ENCODE measurements at regions not wholly inside any gene's neighbourhood (a gene's known extent, or its start where the extent isn't known, plus 50 kb on each side); places are given as distances from the start of the nearest gene placed in this dataset.
A peak's percentile ranks its signal among the peaks of the same experiment; 100 is the strongest.

DNA sequence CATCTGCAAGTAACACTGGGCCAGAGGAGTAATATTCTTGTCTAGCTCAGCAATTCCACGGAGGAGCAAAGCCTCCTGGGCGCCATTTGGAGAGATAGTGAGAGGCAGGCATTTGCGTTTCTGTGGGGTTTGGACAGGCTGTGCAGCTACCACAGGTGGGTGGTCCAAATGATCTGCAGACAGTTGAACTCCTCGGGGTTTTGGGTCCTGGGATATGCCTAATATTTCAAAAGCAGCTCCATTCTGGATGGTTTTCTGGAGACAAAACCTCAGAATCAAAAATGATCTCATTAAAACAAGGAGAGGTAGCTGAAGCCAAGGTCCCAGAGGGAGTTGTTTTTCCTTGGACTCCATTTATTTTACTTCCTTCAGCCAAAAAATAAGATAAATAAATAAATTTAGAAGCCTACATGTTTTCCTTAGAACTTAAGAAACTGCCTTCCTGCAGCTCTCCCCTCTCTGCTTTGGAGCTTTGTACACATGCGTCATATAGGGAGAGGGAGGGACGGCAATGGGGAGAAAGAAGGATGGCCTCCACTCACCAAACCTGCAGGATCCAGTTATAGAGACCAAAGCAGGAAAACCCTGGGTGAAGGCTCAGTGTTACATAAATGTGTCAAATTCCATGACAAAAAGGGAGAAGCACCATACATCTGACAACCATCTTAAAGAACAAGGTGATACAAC is 227.3 kb upstream of the DAAM1 start:
- Histone ChIP-seq H3K9me3 (ENCODE audit: insufficient read depth in 2 of 2, low read depth in 1 of 2, low read length in 1 of 2) (no peaks in the 10 kb centered on the region), H3K23ac (ENCODE audit: insufficient read length) (no peak overlapping the region), H3K27ac (ENCODE audit: low read depth, low read length) (no peak overlapping the region), H3K18ac (ENCODE audit: extremely low read depth, low read length) (no peak overlapping the region), H3K4me1 (replicated peaks in 1 of 4; ENCODE audit: control insufficient read depth in 3 of 4, insufficient read depth in 4 of 4, low read length in 3 of 4) (peaks cover 0 to 5% (median 2%) of the 10 kb centered on the region in 4 experiments; a peak in 1 of 7 replicates), H2BK5ac (ENCODE audit: low read depth, low read length) (no peak overlapping the region), H3K36me3 (ENCODE audit: control insufficient read depth in 2 of 4, insufficient read depth in 4 of 4, low read length in 3 of 4) (no peaks in the 10 kb centered on the region), H3K23me2 (ENCODE audit: low read depth, low read length) (peaks cover 3% of the 10 kb centered on the region; the same call in 1 of the 2 replicates), H4K8ac (ENCODE audit: extremely low read depth, insufficient read depth, low read length) (no peak overlapping the region), H3K56ac (replicated peaks; ENCODE audit: insufficient read length, low read depth, low read length) (no peak overlapping the region), H3K4me2 (ENCODE audit: insufficient read depth in 1 of 2, low read depth in 2 of 2, low read length in 2 of 2) (no peak overlapping the region), H4K5ac (ENCODE audit: insufficient read length, low read depth, low read length) (no peak overlapping the region), H3K4ac (replicated peaks; ENCODE audit: insufficient read length, low read depth, low read length) (no peak overlapping the region), H2AK5ac (ENCODE audit: low read depth, low read length) (no peak overlapping the region), H3K4me3 (ENCODE audit: extremely low read depth in 1 of 4, insufficient read depth in 2 of 4, low read depth in 3 of 4, low read length in 4 of 4) (no peak overlapping the region), H2BK20ac (ENCODE audit: low read length) (no peak overlapping the region), H4K91ac (replicated peaks; ENCODE audit: insufficient read length, low read length) (no peak overlapping the region), H3K14ac (ENCODE audit: insufficient read length) (no peak overlapping the region), H3K79me2 (ENCODE audit: control insufficient read depth in 1 of 2, insufficient read depth in 2 of 2, low read length in 2 of 2) (no peaks in the 10 kb centered on the region), H2AFZ (ENCODE audit: low read length) (0 out of 2 replicates have a peak overlapping the region, but pooled peaks have one; percentile 13), H3K27me3 (replicated peaks in 1 of 4; ENCODE audit: control insufficient read depth in 3 of 4, extremely low read depth in 1 of 4, insufficient read depth in 3 of 4, low read length in 3 of 4) (no peaks in the 10 kb centered on the region), H2BK15ac (ENCODE audit: low read length) (no peak overlapping the region), H4K20me1 (replicated peaks in 1 of 2; ENCODE audit: control insufficient read depth in 1 of 2, insufficient read depth in 2 of 2, low read length in 2 of 2) (no peaks in the 10 kb centered on the region), H3K79me1 (ENCODE audit: low read depth, low read length) (no peaks in the 10 kb centered on the region), H2BK120ac (replicated peaks; ENCODE audit: low read depth, low read length) (no peak overlapping the region), H3K9ac (replicated peaks in 1 of 4; ENCODE audit: extremely low read depth in 1 of 4, low read depth in 3 of 4, low read length in 3 of 4) (no peak overlapping the region), H2BK12ac (ENCODE audit: low read depth, low read length) (no peak overlapping the region)
- POLR2A ChIA-PET (ENCODE audit: partially characterized antibody): interaction anchor here (1.2 kb wide), 1 partner anchor 9 kb away, joined by 3 read pairs; no protein-coding TSS in a partner anchor
- CTCF ChIA-PET (ENCODE audit: partially characterized antibody): interaction anchor here (1.4 kb wide), 1 partner anchor 322 kb away, joined by 3 read pairs; no protein-coding TSS in a partner anchor
- DNase-seq (ENCODE audit: low read depth in 1 of 2, low spot score in 2 of 2) (no peak), FAIRE-seq (no peak)
- WGBS, 2 experiments (ENCODE audit: extremely low coverage in 1 of 2, insufficient coverage in 1 of 2, insufficient read length in 1 of 2, insufficient replicate concordance in 2 of 2, low coverage in 1 of 2, low lambda C conversion rate in 2 of 2, missing lambda C conversion rate in 1 of 2): 82% methylated on average over 5 of the region's 6 CpGs; no CpG with 5 or more reads in 1 of the 2 experiments
- TF ChIP-seq SP4 (IDR thresholded peaks at IDR 0.05; ENCODE audit: low read length) (no peak), ASH2L (IDR thresholded peaks at IDR 0.05; ENCODE audit: low read length) (no peak), POLR2AphosphoS5 (IDR thresholded peaks at IDR 0.05; ENCODE audit: low read depth, low read length) (no peak), YY1 (IDR thresholded peaks at IDR 0.05; ENCODE audit: low read depth, low read length) (no peak), NRF1 (IDR thresholded peaks at IDR 0.05; ENCODE audit: low read depth, low read length) (no peak), SIRT6 (IDR thresholded peaks at IDR 0.05; ENCODE audit: low read length) (no peak), EGR1 (IDR thresholded peaks at IDR 0.05; ENCODE audit: borderline replicate concordance, low read depth, low read length) (no peak), KDM1A (IDR thresholded peaks at IDR 0.05; ENCODE audit: borderline replicate concordance, low read length) (no peak), JUN (IDR thresholded peaks at IDR 0.05; ENCODE audit: low read depth, low read length) (no peak), SP1 (IDR thresholded peaks at IDR 0.05; ENCODE audit: low read depth, low read length) (no peak), GTF2F1 (IDR thresholded peaks at IDR 0.05; ENCODE audit: borderline replicate concordance, low read depth, low read length) (no peak), PHF8 (conservative IDR thresholded peaks at IDR 0.05; ENCODE audit: low read depth, low read length) (no peak), SIX5 (IDR thresholded peaks at IDR 0.05; ENCODE audit: low read depth, low read length) (no peak), TBP (IDR thresholded peaks at IDR 0.05; ENCODE audit: low read depth, low read length) (no peak)
- TF ChIP-seq, protein P1, sequence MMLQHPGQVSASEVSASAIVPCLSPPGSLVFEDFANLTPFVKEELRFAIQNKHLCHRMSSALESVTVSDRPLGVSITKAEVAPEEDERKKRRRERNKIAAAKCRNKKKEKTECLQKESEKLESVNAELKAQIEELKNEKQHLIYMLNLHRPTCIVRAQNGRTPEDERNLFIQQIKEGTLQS (IDR thresholded peaks at IDR 0.05; ENCODE audit: insufficient read depth, low read depth, low read length): no peak
